GM23338 (cell line): ENCODE measurements at regions not wholly inside any gene's neighbourhood (a gene's known extent, or its start where the extent isn't known, plus 50 kb on each side); places are given as distances from the start of the nearest gene placed in this dataset.

Source experiments
- ATAC-seq: fragments of 200-7000 bp; cut with Tn5 transposase; 3 replicates; pipeline ENCODE4 v1.9.1; 2020
- DNase-seq: peaks from one replicate; pipeline ENCODE4 v3.0.0-alpha.2; 2015; ENCODE audit warnings: low spot score
- H2AFZ ChIP-seq: fragments of 200-600 bp; sonication (generic); 2 replicates; pipeline ENCODE4 v1.8.0; 2016; ENCODE audit warnings: antibody characterized with exemption, mild to moderate bottlenecking, moderate library complexity
- H3F3A ChIP-seq: fragments of 200-600 bp; sonication (generic); replicated peaks from 2 replicates; pipeline ENCODE4 v1.8.0; 2017; ENCODE audit warnings: antibody characterized with exemption, mixed run types, low read depth
- H3K27ac ChIP-seq: fragments of 200-600 bp; sonication (generic); 2 replicates; pipeline ENCODE4 v1.6.1; 2016; ENCODE audit warnings: low read depth
- H3K27me3 ChIP-seq: fragments of 200-600 bp; sonication (generic); 2 replicates; pipeline ENCODE4 v1.8.0; 2016; ENCODE audit warnings: mild to moderate bottlenecking, mixed run types, moderate library complexity; ENCODE audit not compliant: insufficient read depth
- H3K36me3 ChIP-seq: fragments of 200-600 bp; sonication (generic); 2 replicates; pipeline ENCODE4 v1.8.0; 2016; ENCODE audit warnings: mild to moderate bottlenecking; ENCODE audit not compliant: insufficient read depth
- H3K4me1 ChIP-seq: fragments of 200-600 bp; sonication (generic); 2 replicates; pipeline ENCODE4 v1.8.0; 2016; ENCODE audit warnings: mild to moderate bottlenecking, moderate library complexity; ENCODE audit not compliant: insufficient read depth
- H3K4me2 ChIP-seq: fragments of 200-600 bp; sonication (generic); 2 replicates; pipeline ENCODE4 v1.7.1; 2017; ENCODE audit warnings: mixed run types
- H3K4me3 ChIP-seq: fragments of 200-600 bp; sonication (generic); 2 replicates; pipeline ENCODE4 v1.6.1; 2016; ENCODE audit warnings: mixed run types
- H3K79me2 ChIP-seq: fragments of 200-600 bp; sonication (generic); replicated peaks from 2 replicates; pipeline ENCODE4 v1.8.0; 2017; ENCODE audit warnings: mild to moderate bottlenecking; ENCODE audit not compliant: insufficient read depth
- H3K9me2 ChIP-seq: fragments of 200-600 bp; sonication (generic); 2 replicates; pipeline ENCODE4 v1.8.0; 2017; ENCODE audit not compliant: insufficient read depth
- H4K20me1 ChIP-seq: fragments of 200-600 bp; sonication (generic); replicated peaks from 2 replicates; pipeline ENCODE4 v1.8.0; 2017; ENCODE audit warnings: mild to moderate bottlenecking; ENCODE audit not compliant: insufficient read depth
- H3K27ac Mint-ChIP-seq: 2 replicates; pipeline ENCODE4 v1.8.0; 2020; ENCODE audit warnings: inconsistent platforms, mild to moderate bottlenecking, moderate library complexity, mixed read lengths
- H3K27me3 Mint-ChIP-seq: 3 replicates; pipeline ENCODE4 v1.8.0; 2022; ENCODE audit warnings: low read depth, mild to moderate bottlenecking, moderate library complexity, mixed read lengths, inconsistent platforms; ENCODE audit not compliant: insufficient read depth, poor library complexity
- H3K36me3 Mint-ChIP-seq: 3 replicates; pipeline ENCODE4 v1.8.0; 2021; ENCODE audit warnings: low read depth, mild to moderate bottlenecking, inconsistent platforms, moderate library complexity, mixed read lengths
- H3K4me1 Mint-ChIP-seq: 3 replicates; pipeline ENCODE4 v1.8.0; 2020; ENCODE audit warnings: mild to moderate bottlenecking, inconsistent platforms, mixed read lengths
- H3K4me3 Mint-ChIP-seq: 3 replicates; pipeline ENCODE4 v1.8.0; 2021; ENCODE audit warnings: moderate library complexity, mild to moderate bottlenecking, inconsistent platforms, mixed read lengths
- H3K9me3 Mint-ChIP-seq: 3 replicates; pipeline ENCODE4 v1.8.0; 2020; ENCODE audit warnings: moderate library complexity, mild to moderate bottlenecking, inconsistent platforms, mixed read lengths
- EZH2 ChIP-seq: fragments of 200-600 bp; sonication (generic); IDR thresholded peaks from one replicate; pipeline ENCODE4 v1.8.0; 2017; ENCODE audit warnings: antibody characterized with exemption, mild to moderate bottlenecking, low read depth; ENCODE audit not compliant: unreplicated experiment
- JUNB ChIP-seq: IDR thresholded peaks from one replicate; pipeline ENCODE4 v1.6.1; 2016; ENCODE audit warnings: antibody characterized with exemption; ENCODE audit not compliant: unreplicated experiment
- NANOG ChIP-seq: IDR thresholded peaks from 2 replicates; pipeline ENCODE4 v1.6.1; 2016; ENCODE audit warnings: antibody characterized with exemption, borderline replicate concordance
- REST ChIP-seq: IDR thresholded peaks from one replicate; pipeline ENCODE4 v1.6.1; 2018; ENCODE audit warnings: antibody characterized with exemption; ENCODE audit not compliant: unreplicated experiment
- ZNF331 ChIP-seq: fragments of 250-450 bp; sonication (Bioruptor Pico); IDR thresholded peaks from 2 replicates; pipeline ENCODE4 v1.5.0; 2020; ENCODE audit warnings: low read depth, mild to moderate bottlenecking, moderate library complexity
- ZNF462 ChIP-seq: fragments of 250-450 bp; sonication (Bioruptor Pico); IDR thresholded peaks from 2 replicates; pipeline ENCODE4 v1.5.0; 2020; ENCODE audit warnings: mild to moderate bottlenecking, moderate library complexity

- TF ChIP-seq ZNF462 (CRISPR knock-in tag), result no peak
- TF ChIP-seq ZNF331 (CRISPR knock-in tag), result no peak
- no peak for TF ChIP-seq NANOG
- no peak for TF ChIP-seq EZH2
Observed at GRCh38 chr14:34165847-34166350, 215.0 kb upstream of the EGLN3 start (continued).

- no peak overlapping the region for H3K27ac Mint-ChIP-seq
- H3K4me3 Mint-ChIP-seq, result no peak overlapping the region
- Histone ChIP-seq H3K4me3 (no peak overlapping the region), H3K27ac (no peak overlapping the region), H3K4me2 (no peak overlapping the region), H3K36me3 (no peaks in the 10 kb centered on the region), H2AFZ (0 out of 2 replicates have a peak overlapping the region, but pooled peaks have one; percentile 34), H4K20me1 (no peaks in the 10 kb centered on the region), H3K79me2 (no peaks in the 10 kb centered on the region), H3K9me2 (no peaks in the 10 kb centered on the region), H3K4me1 (no peaks in the 10 kb centered on the region), H3K27me3 (no peaks in the 10 kb centered on the region), H3F3A (no peaks in the 10 kb centered on the region)
- H3K27me3 Mint-ChIP-seq, result no peaks in the 10 kb centered on the region
- no peaks in the 10 kb centered on the region for H3K4me1 Mint-ChIP-seq
- H3K36me3 Mint-ChIP-seq, result no peaks in the 10 kb centered on the region
- H3K9me3 Mint-ChIP-seq, result no peaks in the 10 kb centered on the region
- ATAC-seq (no peak), DNase-seq (no peak)
- TF ChIP-seq JUNB, result no peak
- no peak for TF ChIP-seq REST
Observed at GRCh38 chr14:34164162-34164864, 213.4 kb upstream of the EGLN3 start.
